SK-N-SH (cell line): ENCODE measurements at regions not wholly inside any gene's neighbourhood (a gene's known extent, or its start where the extent isn't known, plus 50 kb on each side); places are given as distances from the start of the nearest gene placed in this dataset.

Source experiments
- CTCF ChIP-seq: fragments of 200-600 bp; sonication (generic); IDR thresholded peaks from 2 replicates; pipeline ENCODE4 v1.6.1; 2017; ENCODE audit warnings: antibody characterized with exemption, mild to moderate bottlenecking, moderate library complexity
- POLR2AphosphoS5 ChIP-seq: IDR thresholded peaks from 2 replicates; pipeline ENCODE4 v1.6.1; 2012; ENCODE audit warnings: low read depth, low read length
- SIN3A ChIP-seq: IDR thresholded peaks from 2 replicates; pipeline ENCODE4 v1.6.1; 2012; ENCODE audit warnings: low read depth, mild to moderate bottlenecking, low read length, moderate library complexity, borderline replicate concordance

GRCh38 chr14:71721791-71722190 lies 210.4 kb upstream of the RGS6 start:
- TF ChIP-seq CTCF (no peak), POLR2AphosphoS5 (no peak), SIN3A (no peak)
